ENCODE measurements at regions not wholly inside any gene's neighbourhood (a gene's known extent, or its start where the extent isn't known, plus 50 kb on each side); places are given as distances from the start of the nearest gene placed in this dataset.

DNA sequence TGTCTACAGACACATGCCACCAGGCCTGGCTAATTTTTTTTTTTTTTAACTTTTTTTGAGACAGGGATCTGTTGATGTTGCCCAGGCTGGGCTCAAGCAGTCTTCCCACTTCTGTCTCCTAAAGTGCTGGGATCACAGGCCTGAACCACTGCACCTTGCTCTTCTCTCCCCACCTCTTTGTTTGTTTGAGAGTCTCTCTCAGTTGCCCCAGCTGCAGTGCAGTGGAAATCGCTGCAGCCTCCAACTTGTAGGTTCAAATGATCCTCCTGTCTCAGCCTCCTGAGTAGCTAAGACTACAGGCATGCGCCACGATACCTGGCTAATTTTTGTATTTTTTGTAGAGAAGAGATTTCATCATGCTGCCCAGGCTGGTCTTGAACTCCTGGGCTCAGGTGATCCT lies 115.6 kb downstream of the LARP7 start:
- H3K4me3 ChIP-seq: no peak overlapping the region
- H3K9me3 ChIP-seq: no peaks in the 10 kb centered on the region
- no peak for ATAC-seq
- no peaks in the 10 kb centered on the region for H3K4me1 ChIP-seq
- no peaks in the 10 kb centered on the region for H3K27me3 ChIP-seq
- TF ChIP-seq POLR2A (IDR thresholded peaks at IDR 0.05): no peak
- TF ChIP-seq EP300 (IDR thresholded peaks at IDR 0.05): no peak
- TF ChIP-seq, protein P1, sequence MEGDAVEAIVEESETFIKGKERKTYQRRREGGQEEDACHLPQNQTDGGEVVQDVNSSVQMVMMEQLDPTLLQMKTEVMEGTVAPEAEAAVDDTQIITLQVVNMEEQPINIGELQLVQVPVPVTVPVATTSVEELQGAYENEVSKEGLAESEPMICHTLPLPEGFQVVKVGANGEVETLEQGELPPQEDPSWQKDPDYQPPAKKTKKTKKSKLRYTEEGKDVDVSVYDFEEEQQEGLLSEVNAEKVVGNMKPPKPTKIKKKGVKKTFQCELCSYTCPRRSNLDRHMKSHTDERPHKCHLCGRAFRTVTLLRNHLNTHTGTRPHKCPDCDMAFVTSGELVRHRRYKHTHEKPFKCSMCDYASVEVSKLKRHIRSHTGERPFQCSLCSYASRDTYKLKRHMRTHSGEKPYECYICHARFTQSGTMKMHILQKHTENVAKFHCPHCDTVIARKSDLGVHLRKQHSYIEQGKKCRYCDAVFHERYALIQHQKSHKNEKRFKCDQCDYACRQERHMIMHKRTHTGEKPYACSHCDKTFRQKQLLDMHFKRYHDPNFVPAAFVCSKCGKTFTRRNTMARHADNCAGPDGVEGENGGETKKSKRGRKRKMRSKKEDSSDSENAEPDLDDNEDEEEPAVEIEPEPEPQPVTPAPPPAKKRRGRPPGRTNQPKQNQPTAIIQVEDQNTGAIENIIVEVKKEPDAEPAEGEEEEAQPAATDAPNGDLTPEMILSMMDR (IDR thresholded peaks at IDR 0.05): no peak
- TF ChIP-seq POLR2AphosphoS5 (IDR thresholded peaks at IDR 0.05): no peak
- 90 to 94% methylated on average over 2 to 3 of the region's 3 CpGs for WGBS, 2 donors (ENCODE audit: low coverage in 1 of 2)
- H3K36me3 ChIP-seq: no peaks in the 10 kb centered on the region
- no peak overlapping the region for H3K27ac ChIP-seq

DNA sequence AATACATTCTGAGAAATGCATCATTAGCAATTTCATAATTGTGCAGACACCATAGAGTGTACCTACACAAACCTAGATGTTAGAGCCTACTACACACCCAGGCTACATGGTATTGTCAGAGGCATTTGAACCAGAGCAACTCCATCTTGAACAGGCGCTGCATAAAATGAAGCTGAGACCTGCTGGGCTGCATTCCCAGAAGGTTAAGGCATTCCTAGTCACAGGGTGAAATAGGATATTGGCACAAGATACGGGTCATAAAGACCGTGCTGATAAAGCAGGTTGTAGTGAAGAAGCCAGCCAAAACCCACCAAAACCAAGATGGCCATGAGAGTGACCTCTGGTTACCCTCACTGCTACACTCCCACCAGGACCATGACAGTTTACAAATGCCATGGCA lies 116.4 kb downstream of the LARP7 start:
- TF ChIP-seq EP300 (IDR thresholded peaks at IDR 0.05) (no peak), POLR2AphosphoS5 (IDR thresholded peaks at IDR 0.05) (no peak), POLR2A (IDR thresholded peaks at IDR 0.05) (no peak)
- TF ChIP-seq, protein P1 (IDR thresholded peaks at IDR 0.05): no peak
- no peaks in the 10 kb centered on the region for H3K4me1 ChIP-seq
- no peak overlapping the region for H3K4me3 ChIP-seq
- no peaks in the 10 kb centered on the region for H3K9me3 ChIP-seq
- WGBS, 2 donors (ENCODE audit: low coverage in 1 of 2): 78 to 93% methylated on average over 1 to 3 of the region's 3 CpGs
- no peak overlapping the region for H3K27ac ChIP-seq
- no peaks in the 10 kb centered on the region for H3K27me3 ChIP-seq
- H3K36me3 ChIP-seq: no peaks in the 10 kb centered on the region
- ATAC-seq: no peak

DNA sequence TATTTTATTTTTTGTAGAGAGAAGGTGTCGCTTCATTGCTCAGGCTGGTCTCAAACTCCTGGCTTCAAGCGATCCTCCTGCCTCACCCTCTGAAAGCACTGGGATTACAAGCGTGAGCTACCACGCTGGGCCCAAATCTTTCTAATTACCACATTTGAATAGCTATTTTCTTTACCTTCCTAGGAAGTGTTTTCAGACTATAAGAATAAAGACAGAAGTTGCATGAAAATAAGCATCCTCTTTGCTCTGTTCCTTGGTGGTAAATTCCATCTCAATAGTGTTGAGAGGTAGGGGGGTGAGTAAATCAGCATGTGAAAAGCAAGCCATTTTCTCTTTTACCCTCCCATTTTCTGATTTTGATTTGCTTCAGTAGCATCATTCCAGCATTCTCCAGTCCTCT lies 122.4 kb downstream of the LARP7 start:
- TF ChIP-seq POLR2AphosphoS5 (IDR thresholded peaks at IDR 0.05): no peak
- TF ChIP-seq EP300 (IDR thresholded peaks at IDR 0.05): no peak
- no peak for TF ChIP-seq POLR2A (IDR thresholded peaks at IDR 0.05)
- TF ChIP-seq, protein P1 (IDR thresholded peaks at IDR 0.05): no peak
- no peaks in the 10 kb centered on the region for H3K9me3 ChIP-seq
- no peak overlapping the region for H3K4me3 ChIP-seq
- H3K36me3 ChIP-seq: no peaks in the 10 kb centered on the region
- WGBS, 2 donors (ENCODE audit: low coverage in 1 of 2): 59 to 71% methylated on average over 4 of the region's 4 CpGs
- ATAC-seq: no peak
- H3K27ac ChIP-seq: no peak overlapping the region
- H3K27me3 ChIP-seq: no peaks in the 10 kb centered on the region
- peaks cover 0 to 7% (median 0%) of the 10 kb centered on the region in 3 donors for H3K4me1 ChIP-seq

DNA sequence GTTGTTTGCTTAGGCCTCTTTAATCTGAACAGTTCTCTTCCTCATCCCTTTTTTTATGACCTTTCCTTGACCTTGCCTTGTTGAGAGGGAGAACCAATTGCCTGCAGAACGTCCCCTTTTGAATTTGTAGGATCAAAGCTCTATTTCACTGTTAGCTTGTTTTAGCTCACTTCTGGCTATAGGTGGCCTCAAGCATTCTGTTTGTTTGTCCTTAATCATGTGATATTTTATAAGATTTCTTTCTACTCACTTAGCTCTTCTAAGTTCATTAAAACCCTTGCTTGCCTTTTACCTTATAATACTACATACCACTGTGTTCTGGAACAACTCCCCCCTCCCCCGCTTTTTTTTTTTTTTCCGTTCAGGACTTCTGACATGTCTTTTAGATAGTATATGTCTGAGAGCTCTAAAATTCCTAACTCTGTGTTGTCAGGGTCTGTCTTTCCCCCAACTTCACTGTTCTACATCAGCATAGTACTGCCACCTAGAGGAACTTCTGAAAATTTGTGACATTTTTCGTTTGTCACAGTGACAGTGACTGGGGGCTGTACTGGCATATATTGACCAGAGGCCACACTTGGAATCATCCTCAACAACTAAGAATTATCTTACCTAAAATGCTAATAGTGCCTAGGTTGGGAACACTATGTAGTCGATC lies 128.5 kb downstream of the LARP7 start:
- peaks cover 0 to 12% (median 0%) of the 10 kb centered on the region in 3 donors for H3K4me1 ChIP-seq
- H3K9me3 ChIP-seq: no peaks in the 10 kb centered on the region
- WGBS, 2 donors (ENCODE audit: low coverage in 1 of 2): 17 to 34% methylated on average over 3 to 5 of the region's 5 CpGs
- no peak for ATAC-seq
- no peaks in the 10 kb centered on the region for H3K36me3 ChIP-seq
- no peak overlapping the region for H3K27ac ChIP-seq
- TF ChIP-seq POLR2AphosphoS5 (IDR thresholded peaks at IDR 0.05): no peak
- TF ChIP-seq, protein P1 (IDR thresholded peaks at IDR 0.05): peak in 2 of 4 experiments; percentile 36 to 51
- no peaks in the 10 kb centered on the region for H3K27me3 ChIP-seq
- no peak overlapping the region for H3K4me3 ChIP-seq

DNA sequence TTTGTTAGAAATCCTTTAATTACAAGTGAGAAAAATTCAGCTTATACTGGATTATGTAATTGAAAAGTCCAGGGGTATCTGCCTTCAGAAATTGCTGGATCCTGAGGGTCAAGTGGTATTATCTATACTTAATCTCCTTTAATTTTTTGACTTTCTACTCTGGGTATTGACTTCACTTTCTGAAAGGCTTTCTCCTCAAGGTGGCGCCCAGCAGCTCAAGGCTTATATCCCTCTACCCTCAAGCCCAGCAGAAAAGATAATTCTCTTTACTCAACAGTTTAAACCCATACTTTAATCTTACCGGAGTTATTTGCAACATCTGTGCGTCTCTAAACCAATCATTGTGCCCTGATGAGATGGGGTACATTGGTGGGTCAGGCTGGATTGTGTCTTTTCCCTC lies 129.5 kb downstream of the LARP7 start:
- H3K4me1 ChIP-seq: peaks cover 0 to 12% (median 0%) of the 10 kb centered on the region in 3 donors
- TF ChIP-seq, protein P1 (IDR thresholded peaks at IDR 0.05): peak in 1 of 4 experiments; percentile 42
- TF ChIP-seq EP300 (IDR thresholded peaks at IDR 0.05): no peak
- H3K36me3 ChIP-seq: no peaks in the 10 kb centered on the region
- no peaks in the 10 kb centered on the region for H3K9me3 ChIP-seq
- H3K4me3 ChIP-seq: no peak overlapping the region
- H3K27ac ChIP-seq: no peak overlapping the region
- ATAC-seq: no peak
- H3K27me3 ChIP-seq: no peaks in the 10 kb centered on the region
- 26 to 46% methylated on average over 3 of the region's 3 CpGs for WGBS, 2 donors (ENCODE audit: low coverage in 1 of 2)

Data from gastroesophageal sphincter (tissue), 4 donors.